GM21423 (cell line): ENCODE measurements at regions not wholly inside any gene's neighbourhood (a gene's known extent, or its start where the extent isn't known, plus 50 kb on each side); places are given as distances from the start of the nearest gene placed in this dataset.

Experiments used
- ATAC-seq: cut with Tn5 transposase; IDR thresholded peaks from one replicate; pipeline ENCODE4 v1.9.1; 2021; ENCODE audit warnings: mild to moderate bottlenecking, moderate library complexity; ENCODE audit not compliant: unreplicated experiment

- ATAC-seq: no peak
Measured at GRCh38 chr3:127384717-127385539, 97.1 kb upstream of the PRR20G start.

- ATAC-seq: no peak
Measured at GRCh38 chr3:127383656-127384179, 95.9 kb upstream of the PRR20G start.

- ATAC-seq: no peak
Measured at GRCh38 chr3:127377801-127378655, 90.2 kb upstream of the PRR20G start.

- ATAC-seq: no peak
Measured at GRCh38 chr3:127375151-127375930, 87.5 kb upstream of the PRR20G start.

GRCh38 chr3:127374086-127375010 lies 86.5 kb upstream of the PRR20G start:
- no peak for ATAC-seq

- ATAC-seq: no peak
Measured at GRCh38 chr3:127373441-127374085, 85.7 kb upstream of the PRR20G start.

GRCh38 chr3:127371846-127372245 lies 84.0 kb upstream of the PRR20G start:
- no peak for ATAC-seq

GRCh38 chr3:127371334-127371733 lies 83.5 kb upstream of the PRR20G start:
- no peak for ATAC-seq

- ATAC-seq: no peak
Measured at GRCh38 chr3:127370906-127371305, 83.1 kb upstream of the PRR20G start.

- ATAC-seq: no peak
Measured at GRCh38 chr3:127369356-127369935, 81.6 kb upstream of the PRR20G start.

- no peak for ATAC-seq
Measured at GRCh38 chr3:127368186-127369032, 80.6 kb upstream of the PRR20G start.

- ATAC-seq: no peak
Measured at GRCh38 chr3:127367593-127367992, 79.7 kb upstream of the PRR20G start.

GRCh38 chr3:127366383-127366782 lies 78.5 kb upstream of the PRR20G start:
- ATAC-seq: no peak

- ATAC-seq: no peak
Measured at GRCh38 chr3:127365163-127365798, 77.4 kb upstream of the PRR20G start.

GRCh38 chr3:127363891-127364290 lies 76.0 kb upstream of the PRR20G start:
- ATAC-seq: no peak

GRCh38 chr3:127363171-127363570 lies 75.3 kb upstream of the PRR20G start:
- ATAC-seq: no peak

GRCh38 chr3:127360647-127361046 lies 72.8 kb upstream of the PRR20G start:
- ATAC-seq: no peak

GRCh38 chr3:127358641-127359040 lies 70.8 kb upstream of the PRR20G start:
- ATAC-seq: no peak
